Adrenal gland (tissue), 5 donors: ENCODE measurements at regions not wholly inside any gene's neighbourhood (a gene's known extent, or its start where the extent isn't known, plus 50 kb on each side); places are given as distances from the start of the nearest gene placed in this dataset.

ENCODE experiments used
- CTCF ChIP-seq, 6 experiments: fragments of 450-650 bp in 4 of 6; fragments of 200-600 bp in 2 of 6; sonication (generic) in 1 of 6; IDR thresholded peaks; 1 replicate in 5 of 6; 2 replicates in 1 of 6; pipeline versions ENCODE4 v1.5.1 to v1.8.0; 2016 to 2021; ENCODE audit warnings: antibody characterized with exemption in 6 of 6, mild to moderate bottlenecking in 2 of 6, moderate library complexity in 1 of 6
- POLR2A ChIP-seq, 2 donors: fragments of 450-650 bp; IDR thresholded peaks; one replicate each; pipeline ENCODE4 v1.6.1; 2017; ENCODE audit warnings: antibody characterized with exemption in 2 of 2, mild to moderate bottlenecking in 2 of 2, moderate library complexity in 1 of 2
- donor health status: DM: no; HTN: no; CAD: no.

DNA sequence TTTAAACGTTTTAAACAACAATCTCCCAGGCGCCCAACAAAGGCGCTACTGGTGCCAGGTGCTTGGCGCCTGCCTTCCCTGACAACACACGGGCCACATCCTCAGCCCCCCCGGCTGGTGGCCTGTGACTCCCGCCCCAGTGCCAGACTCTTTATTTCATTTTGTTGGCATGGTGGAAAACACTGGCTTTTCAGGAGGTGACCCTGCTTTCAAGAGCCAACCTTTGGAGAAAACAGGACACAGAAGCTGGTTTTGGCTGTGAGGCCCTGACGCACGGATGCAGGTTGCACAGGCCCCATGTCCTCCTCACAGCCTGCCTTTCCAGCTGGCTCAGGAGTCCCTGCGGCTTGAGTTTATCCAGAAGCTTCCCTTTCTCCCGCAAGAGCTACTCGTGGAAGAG, 100.0 kb downstream of the METRNL start:
- TF ChIP-seq CTCF (IDR thresholded peaks at IDR 0.05) = no peak
- no peak for TF ChIP-seq POLR2A (IDR thresholded peaks at IDR 0.05)
